ENCODE measurements at regions not wholly inside any gene's neighbourhood (a gene's known extent, or its start where the extent isn't known, plus 50 kb on each side); places are given as distances from the start of the nearest gene placed in this dataset.

GRCh38 chr16:13426736-13427135 is 493.2 kb upstream of the ERCC4 start:
- TF ChIP-seq CTCF (IDR thresholded peaks at IDR 0.05; ENCODE audit: low read depth, low read length, missing input control), result no peak
- no peak for TF ChIP-seq ZBTB33 (IDR thresholded peaks at IDR 0.05)
- TF ChIP-seq MAX (IDR thresholded peaks at IDR 0.05), result no peak
- TF ChIP-seq REST (IDR thresholded peaks at IDR 0.05), result no peak
- no peak for TF ChIP-seq TAF1 (conservative IDR thresholded peaks at IDR 0.05)
- no peak for TF ChIP-seq GABPA (IDR thresholded peaks at IDR 0.05 in 1 of 2, conservative IDR thresholded peaks at IDR 0.05 in 1 of 2)

Data from liver (tissue), 3 donors.